PC-9 (cell line): ENCODE measurements at regions not wholly inside any gene's neighbourhood (a gene's known extent, or its start where the extent isn't known, plus 50 kb on each side); places are given as distances from the start of the nearest gene placed in this dataset.

Experiments
- BruUV-seq: library from RNA; stranded (reverse); fragments of 400-500 nt; replicated peaks from 2 replicates; lab custom pipeline; 2021; lab: Mats Ljungman, UMichigan
- CTCF ChIA-PET: fragments of 300-600 bp; sonication (Branson Sonifier 250); formaldehyde crosslinking; loops from one replicate; lab custom pipeline; 2022; ENCODE audit warnings: antibody characterized with exemption; lab: Charles Lee
- POLR2A ChIA-PET: fragments of 300-600 bp; sonication (Branson Sonifier 250); formaldehyde crosslinking; loops from one replicate; lab custom pipeline; 2022; ENCODE audit warnings: antibody characterized with exemption; ENCODE audit not compliant: unreplicated experiment; lab: Charles Lee
- DNase-seq, 2 experiments: peaks; one replicate each; pipeline versions ENCODE4 v3.0.0 to v3.0.0-alpha.2; 2015 to 2022; ENCODE audit warnings: mixed read lengths in 1 of 2
- H2AFZ ChIP-seq: fragments of 200-600 bp; sonication (generic); 2 replicates; pipeline ENCODE4 v1.8.1; 2017; ENCODE audit warnings: antibody characterized with exemption
- H3F3A ChIP-seq: fragments of 200-600 bp; sonication (generic); 2 replicates; pipeline ENCODE4 v1.8.1; 2017; ENCODE audit warnings: antibody characterized with exemption, mild to moderate bottlenecking, low read depth; ENCODE audit not compliant: insufficient read depth
- H3K27ac ChIP-seq: fragments of 200-600 bp; sonication (generic); 2 replicates; pipeline ENCODE4 v1.6.1; 2016; ENCODE audit warnings: mixed run types
- H3K27me3 ChIP-seq: fragments of 200-600 bp; sonication (generic); 2 replicates; pipeline ENCODE4 v1.6.1; 2016; ENCODE audit warnings: low read depth, mixed run types; ENCODE audit not compliant: insufficient read depth
- H3K36me3 ChIP-seq: fragments of 200-600 bp; sonication (generic); 2 replicates; pipeline ENCODE4 v1.6.1; 2016; ENCODE audit warnings: low read depth, mixed run types
- H3K4me1 ChIP-seq: fragments of 200-600 bp; sonication (generic); replicated peaks from 2 replicates; pipeline ENCODE4 v1.6.1; 2016; ENCODE audit warnings: mixed run types; ENCODE audit not compliant: insufficient read depth
- H3K4me2 ChIP-seq: fragments of 200-600 bp; sonication (generic); 2 replicates; pipeline ENCODE4 v1.6.1; 2017; ENCODE audit warnings: mixed run types
- H3K4me3 ChIP-seq: fragments of 200-600 bp; sonication (generic); 2 replicates; pipeline ENCODE4 v1.6.1; 2016; ENCODE audit warnings: mixed run types
- H3K79me2 ChIP-seq: fragments of 200-600 bp; sonication (generic); 2 replicates; pipeline ENCODE4 v1.6.1; 2017; ENCODE audit warnings: low read depth, mixed run types
- H3K9me2 ChIP-seq: fragments of 200-600 bp; sonication (generic); 2 replicates; pipeline ENCODE4 v1.8.1; 2017; ENCODE audit warnings: mild to moderate bottlenecking; ENCODE audit not compliant: insufficient read depth
- H3K9me3 ChIP-seq: fragments of 200-600 bp; sonication (generic); 2 replicates; pipeline ENCODE4 v1.8.1; 2016; ENCODE audit warnings: low read depth; ENCODE audit not compliant: insufficient read depth
- H4K20me1 ChIP-seq: fragments of 200-600 bp; sonication (generic); 2 replicates; pipeline ENCODE4 v1.8.1; 2017; ENCODE audit not compliant: insufficient read depth
- CTCF ChIP-seq: fragments of 200-600 bp; sonication (generic); conservative IDR thresholded peaks from 2 replicates; pipeline ENCODE4 v1.6.1; 2017; ENCODE audit warnings: mixed run types, antibody characterized with exemption, mild to moderate bottlenecking, moderate library complexity
- EZH2 ChIP-seq: fragments of 200-600 bp; sonication (generic); IDR thresholded peaks from 2 replicates; pipeline ENCODE4 v1.8.0; 2017; ENCODE audit warnings: antibody characterized with exemption, low read depth
- intact Hi-C: fragments of 100-400 bp; cut with micrococcal nuclease; formaldehyde crosslinking; loops from one replicate; pipeline ENCODE4 v1.10.0; 2022; ENCODE audit not compliant: unreplicated experiment

GRCh38 chr16:35642322-35642835, 2183.0 kb downstream of the TP53TG3F start:
- no TSS peak for BruUV-seq
- Histone ChIP-seq H4K20me1 (no peaks in the 10 kb centered on the region), H3F3A (no peaks in the 10 kb centered on the region), H3K79me2 (no peaks in the 10 kb centered on the region), H3K4me2 (no peak overlapping the region), H3K36me3 (no peaks in the 10 kb centered on the region), H2AFZ (no peak overlapping the region), H3K4me3 (no peak overlapping the region), H3K9me3 (no peaks in the 10 kb centered on the region), H3K9me2 (no peaks in the 10 kb centered on the region), H3K27me3 (no peaks in the 10 kb centered on the region), H3K27ac (no peak overlapping the region), H3K4me1 (no peaks in the 10 kb centered on the region)
- TF ChIP-seq CTCF, result no peak
- no peak for TF ChIP-seq EZH2
- no peak for DNase-seq
- intact Hi-C loops, result no loop called here
- ChIA-PET POLR2A (no interaction called here), CTCF (no interaction called here)

- POLR2A ChIA-PET, result no interaction called here
These were observed 2192.4 kb downstream of the TP53TG3F start for GRCh38 chr16:35651841-35652240.

GRCh38 chr16:35664091-35664693, 2204.8 kb downstream of the TP53TG3F start:
- Histone ChIP-seq H3K27me3 (no peaks in the 10 kb centered on the region), H3K9me3 (no peaks in the 10 kb centered on the region), H3K79me2 (no peaks in the 10 kb centered on the region), H3F3A (no peaks in the 10 kb centered on the region), H3K4me1 (no peaks in the 10 kb centered on the region), H3K9me2 (no peaks in the 10 kb centered on the region), H3K36me3 (no peaks in the 10 kb centered on the region), H4K20me1 (no peaks in the 10 kb centered on the region), H2AFZ (no peak overlapping the region), H3K4me2 (no peak overlapping the region), H3K4me3 (no peak overlapping the region), H3K27ac (no peak overlapping the region)
- no TSS peak for BruUV-seq
- TF ChIP-seq EZH2 (no peak), CTCF (no peak)
- intact Hi-C loops, result no loop called here
- DNase-seq, result no peak
- CTCF ChIA-PET, result no interaction called here
- POLR2A ChIA-PET, result no interaction called here

More at GRCh38 chr16:35651841-35652240, 2192.4 kb downstream of the TP53TG3F start:
- Histone ChIP-seq H3K4me1 (no peaks in the 10 kb centered on the region), H3K27ac (no peak overlapping the region), H3K79me2 (no peaks in the 10 kb centered on the region), H3K9me2 (no peaks in the 10 kb centered on the region; the same call in 1 of the 2 replicates), H2AFZ (no peak overlapping the region), H3K36me3 (no peaks in the 10 kb centered on the region), H3K27me3 (no peaks in the 10 kb centered on the region), H4K20me1 (no peaks in the 10 kb centered on the region), H3K9me3 (no peaks in the 10 kb centered on the region), H3K4me3 (no peak overlapping the region), H3K4me2 (no peak overlapping the region), H3F3A (no peaks in the 10 kb centered on the region)
- TF ChIP-seq CTCF (no peak), EZH2 (no peak)
- BruUV-seq, result no TSS peak
- CTCF ChIA-PET, result no interaction called here
- DNase-seq, result no peak
- intact Hi-C loops, result no loop called here
